ENCODE measurements at regions not wholly inside any gene's neighbourhood (a gene's known extent, or its start where the extent isn't known, plus 50 kb on each side); places are given as distances from the start of the nearest gene placed in this dataset.

DNA sequence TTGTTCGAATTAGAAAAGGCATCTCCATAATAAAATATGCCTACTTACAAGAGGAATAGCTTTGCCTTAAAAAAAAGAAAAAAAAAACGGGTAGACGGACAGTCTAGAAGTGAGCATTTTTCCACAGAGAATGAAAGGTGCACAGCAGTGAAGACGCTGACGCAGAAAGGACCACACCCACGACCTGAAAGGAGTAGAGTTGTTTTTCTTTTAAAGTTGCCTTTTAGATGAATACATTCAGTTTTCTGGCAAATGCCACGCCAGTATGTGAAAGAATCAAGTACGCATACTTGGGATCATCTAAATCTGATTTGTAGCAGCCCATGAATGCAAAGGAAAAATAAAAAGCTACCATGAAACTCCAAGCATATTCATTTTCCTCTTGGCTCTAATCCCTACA lies 809.2 kb upstream of the SOX11 start:
- no peak for TF ChIP-seq EZH2phosphoT487 (conservative IDR thresholded peaks at IDR 0.05; ENCODE audit: low read length)
- TF ChIP-seq, protein P1, sequence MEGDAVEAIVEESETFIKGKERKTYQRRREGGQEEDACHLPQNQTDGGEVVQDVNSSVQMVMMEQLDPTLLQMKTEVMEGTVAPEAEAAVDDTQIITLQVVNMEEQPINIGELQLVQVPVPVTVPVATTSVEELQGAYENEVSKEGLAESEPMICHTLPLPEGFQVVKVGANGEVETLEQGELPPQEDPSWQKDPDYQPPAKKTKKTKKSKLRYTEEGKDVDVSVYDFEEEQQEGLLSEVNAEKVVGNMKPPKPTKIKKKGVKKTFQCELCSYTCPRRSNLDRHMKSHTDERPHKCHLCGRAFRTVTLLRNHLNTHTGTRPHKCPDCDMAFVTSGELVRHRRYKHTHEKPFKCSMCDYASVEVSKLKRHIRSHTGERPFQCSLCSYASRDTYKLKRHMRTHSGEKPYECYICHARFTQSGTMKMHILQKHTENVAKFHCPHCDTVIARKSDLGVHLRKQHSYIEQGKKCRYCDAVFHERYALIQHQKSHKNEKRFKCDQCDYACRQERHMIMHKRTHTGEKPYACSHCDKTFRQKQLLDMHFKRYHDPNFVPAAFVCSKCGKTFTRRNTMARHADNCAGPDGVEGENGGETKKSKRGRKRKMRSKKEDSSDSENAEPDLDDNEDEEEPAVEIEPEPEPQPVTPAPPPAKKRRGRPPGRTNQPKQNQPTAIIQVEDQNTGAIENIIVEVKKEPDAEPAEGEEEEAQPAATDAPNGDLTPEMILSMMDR (IDR thresholded peaks at IDR 0.05; ENCODE audit: insufficient read depth, low read length, poor library complexity, severe bottlenecking), result no peak
- H3K9me3 ChIP-seq (ENCODE audit: insufficient read depth, low read length), result no peaks in the 10 kb centered on the region

DNA sequence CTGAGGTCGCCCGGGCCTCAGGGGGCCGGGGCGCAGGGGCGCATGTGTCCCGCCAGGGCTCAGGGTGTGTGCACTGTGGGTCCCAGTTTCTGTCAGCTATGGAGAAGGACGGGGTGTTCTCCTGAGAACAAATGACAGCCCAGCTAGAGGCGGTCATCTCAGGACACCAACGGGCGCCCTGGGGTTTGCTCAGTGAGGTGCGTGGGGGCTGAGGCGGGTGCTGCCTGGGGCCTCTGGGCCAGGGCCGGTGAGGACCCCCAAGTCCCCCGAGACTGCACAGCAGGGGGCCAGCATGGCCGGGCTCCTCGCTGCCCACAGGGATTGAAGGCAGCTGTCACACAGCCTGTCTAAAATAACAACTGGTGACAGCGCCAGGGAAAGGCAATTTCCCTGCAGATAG lies 808.8 kb upstream of the SOX11 start:
- no peak for TF ChIP-seq EZH2phosphoT487 (conservative IDR thresholded peaks at IDR 0.05; ENCODE audit: low read length)
- TF ChIP-seq, protein P1 (IDR thresholded peaks at IDR 0.05; ENCODE audit: insufficient read depth, low read length, poor library complexity, severe bottlenecking), result no peak
- H3K4me3 ChIP-seq (ENCODE audit: insufficient read depth, low read length, poor library complexity, severe bottlenecking), result no peak overlapping the region
- no peak overlapping the region for H3K27ac ChIP-seq (ENCODE audit: low read depth, low read length)
- no peaks in the 10 kb centered on the region for H3K9me3 ChIP-seq (ENCODE audit: insufficient read depth, low read length)
- H3K79me2 ChIP-seq (ENCODE audit: insufficient read depth, low read length), result no peaks in the 10 kb centered on the region
- no peaks in the 10 kb centered on the region for H3F3A ChIP-seq (ENCODE audit: insufficient read depth)
- no peaks in the 10 kb centered on the region for H4K20me1 ChIP-seq (ENCODE audit: low read depth, low read length)
- no peak overlapping the region for H3K9ac ChIP-seq (ENCODE audit: low read length)
- H3K36me3 ChIP-seq (ENCODE audit: low read length), result no peaks in the 10 kb centered on the region
- H2AFZ ChIP-seq (ENCODE audit: low read depth, low read length, severe bottlenecking), result no peak overlapping the region
- no peaks in the 10 kb centered on the region for H3K27me3 ChIP-seq (ENCODE audit: low read length)
- no peaks in the 10 kb centered on the region for H3K9me2 ChIP-seq (replicated peaks; ENCODE audit: insufficient read depth, low read length)
- H3K4me2 ChIP-seq (ENCODE audit: low read depth, low read length, poor library complexity, severe bottlenecking), result no peak overlapping the region

More for the DNA sequence above, 809.2 kb upstream of the SOX11 start:
- H2AFZ ChIP-seq (ENCODE audit: low read depth, low read length, severe bottlenecking), result no peak overlapping the region
- no peaks in the 10 kb centered on the region for H3F3A ChIP-seq (ENCODE audit: insufficient read depth)
- no peaks in the 10 kb centered on the region for H4K20me1 ChIP-seq (ENCODE audit: low read depth, low read length)
- no peak overlapping the region for H3K9ac ChIP-seq (ENCODE audit: low read length)
- no peaks in the 10 kb centered on the region for H3K79me2 ChIP-seq (ENCODE audit: insufficient read depth, low read length)
- no peaks in the 10 kb centered on the region for H3K36me3 ChIP-seq (ENCODE audit: low read length)
- no peaks in the 10 kb centered on the region for H3K27me3 ChIP-seq (ENCODE audit: low read length)
- no peak overlapping the region for H3K27ac ChIP-seq (ENCODE audit: low read depth, low read length)
- H3K9me2 ChIP-seq (replicated peaks; ENCODE audit: insufficient read depth, low read length), result no peaks in the 10 kb centered on the region
- no peak overlapping the region for H3K4me2 ChIP-seq (ENCODE audit: low read depth, low read length, poor library complexity, severe bottlenecking)
- H3K4me3 ChIP-seq (ENCODE audit: insufficient read depth, low read length, poor library complexity, severe bottlenecking), result no peak overlapping the region

DNA sequence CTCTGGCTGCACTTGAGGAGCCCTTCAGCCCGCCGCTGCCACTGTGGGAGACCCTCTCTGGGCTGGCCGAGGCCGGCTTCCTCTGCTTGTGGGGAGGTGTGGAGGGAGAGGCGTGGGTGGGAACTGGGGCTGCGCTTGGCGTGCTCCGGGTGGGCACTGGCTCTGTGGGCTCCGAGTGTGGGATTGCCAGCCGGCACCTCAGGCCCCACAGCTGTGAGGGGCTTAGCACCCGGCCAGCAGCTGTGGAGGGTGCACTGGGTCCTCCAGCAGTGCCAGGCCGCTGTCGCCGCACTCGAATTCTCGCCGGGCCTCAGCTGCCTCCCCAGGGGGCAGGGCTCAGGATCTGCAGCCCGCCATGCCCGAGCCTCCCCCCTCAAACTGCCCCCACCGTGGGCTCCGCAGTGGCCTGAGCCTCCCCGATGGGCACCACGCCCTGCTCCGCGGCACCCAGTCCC lies 808.0 kb upstream of the SOX11 start:
- Histone ChIP-seq H3K9ac (ENCODE audit: low read length) (no peak overlapping the region), H2AFZ (ENCODE audit: low read depth, low read length, severe bottlenecking) (no peak overlapping the region), H3K27ac (ENCODE audit: low read depth, low read length) (no peak overlapping the region), H3K9me3 (ENCODE audit: insufficient read depth, low read length) (no peaks in the 10 kb centered on the region), H3K27me3 (ENCODE audit: low read length) (no peaks in the 10 kb centered on the region), H4K20me1 (ENCODE audit: low read depth, low read length) (no peaks in the 10 kb centered on the region), H3K9me2 (replicated peaks; ENCODE audit: insufficient read depth, low read length) (no peaks in the 10 kb centered on the region), H3F3A (ENCODE audit: insufficient read depth) (no peaks in the 10 kb centered on the region), H3K79me2 (ENCODE audit: insufficient read depth, low read length) (no peaks in the 10 kb centered on the region), H3K4me3 (ENCODE audit: insufficient read depth, low read length, poor library complexity, severe bottlenecking) (no peak overlapping the region), H3K4me2 (ENCODE audit: low read depth, low read length, poor library complexity, severe bottlenecking) (no peak overlapping the region), H3K36me3 (ENCODE audit: low read length) (no peaks in the 10 kb centered on the region)
- TF ChIP-seq EZH2phosphoT487 (conservative IDR thresholded peaks at IDR 0.05; ENCODE audit: low read length), result no peak
- TF ChIP-seq, protein P1 (IDR thresholded peaks at IDR 0.05; ENCODE audit: insufficient read depth, low read length, poor library complexity, severe bottlenecking), result no peak
